Smooth muscle cell (in vitro differentiated cells): ENCODE measurements at regions not wholly inside any gene's neighbourhood (a gene's known extent, or its start where the extent isn't known, plus 50 kb on each side); places are given as distances from the start of the nearest gene placed in this dataset.

ENCODE experiments used
- DNase-seq: peaks from one replicate; lab custom pipeline; 2025; ENCODE audit not compliant: unreplicated experiment; lab: John Stamatoyannopoulos, UW
- H2AFZ ChIP-seq: fragments of 200-600 bp; sonication (generic); 2 replicates; pipeline ENCODE4 v1.6.0; 2016; ENCODE audit warnings: antibody characterized with exemption, low read depth, mild to moderate bottlenecking
- H3F3A ChIP-seq: fragments of 200-600 bp; sonication (generic); 2 replicates; pipeline ENCODE4 v1.6.0; 2017; ENCODE audit warnings: antibody characterized with exemption, low read depth
- H3K27ac ChIP-seq: fragments of 200-600 bp; sonication (generic); 2 replicates; pipeline ENCODE4 v1.5.1; 2016; ENCODE audit warnings: low read depth, mild to moderate bottlenecking
- H3K27me3 ChIP-seq: fragments of 200-600 bp; sonication (generic); 2 replicates; pipeline ENCODE4 v1.6.1; 2016; ENCODE audit warnings: low read depth, mild to moderate bottlenecking
- H3K36me3 ChIP-seq: fragments of 200-600 bp; sonication (generic); 2 replicates; pipeline ENCODE4 v1.5.1; 2016; ENCODE audit warnings: low read depth
- H3K4me1 ChIP-seq: fragments of 200-600 bp; sonication (generic); 2 replicates; pipeline ENCODE4 v1.5.1; 2016; ENCODE audit warnings: low read depth
- H3K4me2 ChIP-seq: fragments of 200-600 bp; sonication (generic); 2 replicates; pipeline ENCODE4 v1.6.0; 2016; ENCODE audit warnings: mild to moderate bottlenecking
- H3K4me3 ChIP-seq: fragments of 200-600 bp; sonication (generic); 2 replicates; pipeline ENCODE4 v1.5.1; 2016; ENCODE audit warnings: mild to moderate bottlenecking
- H3K79me2 ChIP-seq: fragments of 200-600 bp; sonication (generic); 2 replicates; pipeline ENCODE4 v1.6.0; 2016; ENCODE audit warnings: low read depth, mild to moderate bottlenecking
- H3K9ac ChIP-seq: fragments of 200-600 bp; sonication (generic); 2 replicates; pipeline ENCODE4 v1.6.0; 2016; ENCODE audit warnings: low read depth
- H3K9me3 ChIP-seq: fragments of 200-600 bp; sonication (generic); replicated peaks from 2 replicates; pipeline ENCODE4 v1.5.1; 2016; ENCODE audit warnings: low read depth
- H4K20me1 ChIP-seq: fragments of 200-600 bp; sonication (generic); 2 replicates; pipeline ENCODE4 v1.6.0; 2016; ENCODE audit warnings: low read depth
- WGBS: methylation state at CpG from one replicate; pipeline ENCODE4 v1.1.7; 2016; ENCODE audit warnings: low lambda C conversion rate; 5-methylcytosine and 5-hydroxymethylcytosine counted together
- TF ChIP-seq, protein P1 (sequence below): fragments of 200-600 bp; sonication (generic); IDR thresholded peaks from 2 replicates; pipeline ENCODE4 v1.5.1; 2017; ENCODE audit warnings: borderline replicate concordance, mild to moderate bottlenecking, antibody characterized with exemption; ENCODE audit not compliant: insufficient read depth, poor library complexity, severe bottlenecking

DNA sequence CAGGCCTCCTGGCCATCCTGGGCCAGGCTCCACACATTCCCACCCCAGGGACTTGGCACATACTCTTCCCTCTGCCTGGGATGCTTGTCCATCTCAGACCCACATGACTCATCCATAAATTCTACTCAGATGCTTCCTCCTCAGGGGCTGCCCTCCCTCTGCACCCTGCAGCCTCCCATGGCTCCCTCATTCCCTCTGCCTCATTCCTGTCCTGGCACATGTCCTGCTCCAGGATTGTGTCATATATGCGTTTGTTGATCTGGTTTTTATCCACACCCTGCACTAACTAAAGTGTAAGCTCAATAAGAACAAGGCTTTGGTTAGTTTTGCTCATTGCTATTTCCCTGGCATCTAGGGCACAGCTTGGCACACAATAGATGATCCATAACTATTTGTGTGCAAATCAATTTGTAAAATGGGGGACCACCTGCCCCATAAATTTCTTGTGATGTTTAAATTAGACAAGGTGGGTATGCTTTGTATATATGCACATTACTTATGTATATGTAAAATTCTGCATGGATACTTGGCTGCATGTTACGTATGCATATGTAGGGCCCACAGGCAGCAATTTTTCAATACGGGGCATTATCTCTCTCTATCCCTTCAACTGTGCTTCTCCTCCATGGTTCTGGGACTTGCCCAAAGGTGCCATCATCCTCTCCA lies 191.4 kb downstream of the PTPRU start:
- H3K36me3 ChIP-seq: no peaks in the 10 kb centered on the region
- no peak overlapping the region for H3K9ac ChIP-seq
- 87% methylated on average over 3 of the region's 3 CpGs for WGBS
- H3K9me3 ChIP-seq: no peaks in the 10 kb centered on the region
- H3K4me3 ChIP-seq: no peak overlapping the region
- no peaks in the 10 kb centered on the region for H3K79me2 ChIP-seq
- no peaks in the 10 kb centered on the region for H3F3A ChIP-seq
- DNase-seq: no peak
- H2AFZ ChIP-seq: no peak overlapping the region
- no peaks in the 10 kb centered on the region for H4K20me1 ChIP-seq
- H3K4me2 ChIP-seq: no peak overlapping the region
- no peaks in the 10 kb centered on the region for H3K27me3 ChIP-seq
- TF ChIP-seq, protein P1, sequence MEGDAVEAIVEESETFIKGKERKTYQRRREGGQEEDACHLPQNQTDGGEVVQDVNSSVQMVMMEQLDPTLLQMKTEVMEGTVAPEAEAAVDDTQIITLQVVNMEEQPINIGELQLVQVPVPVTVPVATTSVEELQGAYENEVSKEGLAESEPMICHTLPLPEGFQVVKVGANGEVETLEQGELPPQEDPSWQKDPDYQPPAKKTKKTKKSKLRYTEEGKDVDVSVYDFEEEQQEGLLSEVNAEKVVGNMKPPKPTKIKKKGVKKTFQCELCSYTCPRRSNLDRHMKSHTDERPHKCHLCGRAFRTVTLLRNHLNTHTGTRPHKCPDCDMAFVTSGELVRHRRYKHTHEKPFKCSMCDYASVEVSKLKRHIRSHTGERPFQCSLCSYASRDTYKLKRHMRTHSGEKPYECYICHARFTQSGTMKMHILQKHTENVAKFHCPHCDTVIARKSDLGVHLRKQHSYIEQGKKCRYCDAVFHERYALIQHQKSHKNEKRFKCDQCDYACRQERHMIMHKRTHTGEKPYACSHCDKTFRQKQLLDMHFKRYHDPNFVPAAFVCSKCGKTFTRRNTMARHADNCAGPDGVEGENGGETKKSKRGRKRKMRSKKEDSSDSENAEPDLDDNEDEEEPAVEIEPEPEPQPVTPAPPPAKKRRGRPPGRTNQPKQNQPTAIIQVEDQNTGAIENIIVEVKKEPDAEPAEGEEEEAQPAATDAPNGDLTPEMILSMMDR: no peak
- no peaks in the 10 kb centered on the region for H3K4me1 ChIP-seq
- no peak overlapping the region for H3K27ac ChIP-seq

DNA sequence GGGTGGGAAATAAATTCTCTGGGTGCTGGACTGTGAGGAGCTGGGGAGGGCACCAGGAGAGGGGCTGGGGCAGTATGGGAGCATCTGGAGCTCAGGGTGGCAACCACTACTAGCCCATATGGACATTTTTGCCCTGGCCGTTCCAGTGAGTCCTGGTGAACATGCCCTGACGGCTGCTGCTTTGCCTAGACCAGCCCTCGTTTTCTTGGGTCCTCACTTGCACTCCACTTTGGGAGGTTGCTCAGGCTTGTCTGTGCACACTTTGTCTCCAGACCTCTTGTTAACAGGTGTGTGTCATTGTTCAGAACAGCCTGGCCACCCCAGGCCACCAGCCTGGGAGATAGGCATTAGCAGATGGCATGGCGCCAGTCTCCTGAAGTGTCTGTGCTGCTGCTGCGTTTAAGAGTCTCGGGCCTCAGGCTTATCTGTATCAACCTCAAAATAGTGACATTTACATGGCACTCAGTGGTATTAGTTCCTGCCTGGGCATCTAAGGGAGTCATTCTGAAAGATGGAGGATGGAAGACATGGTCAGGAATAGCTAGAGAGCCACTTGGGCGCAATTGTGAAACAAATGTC lies 190.5 kb downstream of the PTPRU start:
- WGBS: 89% methylated on average over 7 of the region's 7 CpGs
- H3K9ac ChIP-seq: no peak overlapping the region
- no peaks in the 10 kb centered on the region for H3K36me3 ChIP-seq

DNA sequence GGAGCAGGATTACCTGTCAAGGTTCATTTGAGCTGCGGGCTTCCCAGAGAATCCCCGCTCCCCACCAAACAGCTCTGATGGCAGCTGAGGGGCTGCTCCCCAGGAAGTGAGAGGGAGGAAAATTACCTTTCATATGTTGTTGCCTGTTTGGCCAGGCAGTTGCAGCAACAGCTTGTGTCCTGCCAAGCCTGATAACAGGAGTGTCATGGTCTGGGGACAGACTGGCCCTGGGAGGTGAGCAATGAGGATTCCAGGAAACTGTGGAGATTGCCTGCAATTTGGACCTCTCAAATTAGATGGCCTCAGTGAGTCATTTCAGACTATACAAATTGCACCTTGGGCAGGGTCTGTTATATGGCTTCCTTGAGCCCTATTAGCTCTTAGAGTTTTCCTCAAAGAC lies 189.3 kb downstream of the PTPRU start:
- TF ChIP-seq, protein P1: no peak
- Histone ChIP-seq H3K79me2 (no peaks in the 10 kb centered on the region), H3K36me3 (no peaks in the 10 kb centered on the region), H3F3A (no peaks in the 10 kb centered on the region), H3K27me3 (no peaks in the 10 kb centered on the region), H3K9me3 (no peaks in the 10 kb centered on the region), H3K27ac (no peak overlapping the region), H3K4me2 (no peak overlapping the region), H4K20me1 (no peaks in the 10 kb centered on the region), H3K9ac (no peak overlapping the region), H3K4me3 (no peak overlapping the region), H3K4me1 (no peaks in the 10 kb centered on the region), H2AFZ (no peak overlapping the region)
- WGBS: 94% methylated on average over 2 of the region's 2 CpGs
- DNase-seq: no peak

More for the DNA sequence above, 190.5 kb downstream of the PTPRU start:
- Histone ChIP-seq H3K27ac (no peak overlapping the region), H3K9me3 (no peaks in the 10 kb centered on the region), H3K4me1 (no peaks in the 10 kb centered on the region), H3K27me3 (no peaks in the 10 kb centered on the region), H3F3A (no peaks in the 10 kb centered on the region), H4K20me1 (no peaks in the 10 kb centered on the region), H3K4me3 (no peak overlapping the region), H2AFZ (no peak overlapping the region), H3K79me2 (no peaks in the 10 kb centered on the region), H3K4me2 (no peak overlapping the region)
- TF ChIP-seq, protein P1: no peak
- DNase-seq: no peak

DNA sequence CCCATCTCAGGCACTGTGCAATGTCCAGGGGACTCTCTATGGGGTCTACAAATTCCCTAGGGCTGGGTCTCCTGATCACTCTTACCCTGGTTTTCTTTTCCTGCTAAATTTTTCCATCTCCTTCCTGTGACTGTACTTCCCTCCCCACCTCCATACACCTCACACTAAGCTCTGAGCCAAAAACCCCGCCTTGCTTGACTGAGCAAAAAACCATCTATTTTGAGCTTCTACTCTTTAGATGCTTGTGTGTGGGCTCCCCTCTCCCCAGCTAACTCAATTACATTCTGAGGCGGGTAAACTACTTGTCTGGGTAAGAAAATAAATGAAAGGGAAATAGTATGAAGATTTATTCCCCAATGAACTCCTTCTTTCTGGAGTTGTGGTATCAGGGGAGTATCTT lies 187.9 kb downstream of the PTPRU start:
- H3K36me3 ChIP-seq: no peaks in the 10 kb centered on the region
- no peaks in the 10 kb centered on the region for H3K27me3 ChIP-seq
- H3K27ac ChIP-seq: no peak overlapping the region
- H3K79me2 ChIP-seq: no peaks in the 10 kb centered on the region
- no peaks in the 10 kb centered on the region for H3K4me1 ChIP-seq
- TF ChIP-seq, protein P1: no peak
- H2AFZ ChIP-seq: no peak overlapping the region
- whole genome bisulfite sequencing: 93% methylated on average over 2 of the region's 2 CpGs
- H3K4me3 ChIP-seq: no peak overlapping the region
- no peaks in the 10 kb centered on the region for H3F3A ChIP-seq
- H3K4me2 ChIP-seq: no peak overlapping the region
- H3K9ac ChIP-seq: no peak overlapping the region
- no peaks in the 10 kb centered on the region for H4K20me1 ChIP-seq
- H3K9me3 ChIP-seq: no peaks in the 10 kb centered on the region
- no peak for DNase-seq
